HCT116 (cell line): ENCODE measurements at regions not wholly inside any gene's neighbourhood (a gene's known extent, or its start where the extent isn't known, plus 50 kb on each side); places are given as distances from the start of the nearest gene placed in this dataset.

Source experiments
- EZH2phosphoT487 ChIP-seq: fragments of 200-600 bp; IDR thresholded peaks from 2 replicates; pipeline ENCODE4 v1.6.1; 2018; ENCODE audit warnings: antibody characterized with exemption, borderline replicate concordance
- POLR2A ChIP-seq: IDR thresholded peaks from 2 replicates; pipeline ENCODE4 v1.7.0; 2011; ENCODE audit warnings: borderline replicate concordance; ENCODE audit not compliant: insufficient read depth, insufficient read length; ENCODE audit errors: extremely low read depth
- TF ChIP-seq, protein P1 (sequence below), 3 experiments: fragments of 200-600 bp in 1 of 3; sonication (generic) in 1 of 3; IDR thresholded peaks in 2 of 3; conservative IDR thresholded peaks in 1 of 3; 2 replicates each; pipeline ENCODE4 v1.5.1; 2012 to 2017; ENCODE audit warnings: low read depth in 2 of 3, low read length in 2 of 3, antibody characterized with exemption in 1 of 3, borderline replicate concordance in 1 of 3, control low read depth in 1 of 3, mild to moderate bottlenecking in 1 of 3, mixed read lengths in 1 of 3, mixed run types in 1 of 3, moderate library complexity in 1 of 3; ENCODE audit not compliant: insufficient read depth in 1 of 3

DNA sequence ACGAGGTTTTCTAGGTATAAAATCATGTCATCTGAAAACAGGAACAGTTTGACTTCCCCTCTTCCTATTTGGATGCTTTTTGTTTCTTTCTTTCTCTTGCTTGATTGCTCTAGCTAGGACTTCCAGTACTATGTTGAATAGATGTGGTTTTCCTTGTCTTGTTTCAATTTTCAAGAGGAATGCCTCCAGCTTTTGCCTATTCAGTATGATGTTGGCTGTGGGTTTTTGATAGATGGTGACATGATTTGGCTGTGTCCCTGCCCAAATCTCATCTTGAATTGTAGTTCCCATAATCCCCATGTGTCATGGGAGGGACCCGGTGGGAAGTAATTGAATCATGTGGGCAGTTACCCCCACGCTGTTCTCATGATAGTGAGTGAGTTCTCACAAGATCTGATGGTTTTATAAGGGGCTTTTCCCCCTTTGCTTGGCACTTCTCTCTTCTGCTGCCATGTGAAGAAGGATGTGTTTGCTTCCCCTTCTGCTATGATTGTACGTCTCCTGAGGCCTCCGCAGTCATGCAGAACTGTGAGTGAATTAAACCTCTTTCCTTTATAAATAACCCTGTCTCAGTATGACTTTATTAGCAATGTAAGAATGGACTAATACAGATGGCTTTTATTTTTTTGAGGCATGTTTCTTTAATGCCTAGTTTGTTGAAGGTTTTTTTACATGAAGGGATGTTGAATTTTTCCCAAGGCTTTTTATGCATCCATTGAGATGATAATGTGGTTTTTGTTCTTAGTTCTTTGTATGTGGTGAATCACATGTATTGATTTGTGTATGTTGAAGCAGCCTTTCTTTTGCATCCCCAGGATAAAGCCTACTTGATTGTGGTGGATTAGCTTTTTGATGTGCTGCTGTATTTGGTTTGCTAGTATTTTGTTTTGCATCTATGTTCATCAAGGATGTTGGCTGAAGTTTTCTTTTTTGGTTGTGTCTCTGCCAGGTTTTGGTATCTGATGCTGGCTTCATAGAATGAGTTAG, 239.1 kb downstream of the THBS2 start:
- TF ChIP-seq, protein P1, sequence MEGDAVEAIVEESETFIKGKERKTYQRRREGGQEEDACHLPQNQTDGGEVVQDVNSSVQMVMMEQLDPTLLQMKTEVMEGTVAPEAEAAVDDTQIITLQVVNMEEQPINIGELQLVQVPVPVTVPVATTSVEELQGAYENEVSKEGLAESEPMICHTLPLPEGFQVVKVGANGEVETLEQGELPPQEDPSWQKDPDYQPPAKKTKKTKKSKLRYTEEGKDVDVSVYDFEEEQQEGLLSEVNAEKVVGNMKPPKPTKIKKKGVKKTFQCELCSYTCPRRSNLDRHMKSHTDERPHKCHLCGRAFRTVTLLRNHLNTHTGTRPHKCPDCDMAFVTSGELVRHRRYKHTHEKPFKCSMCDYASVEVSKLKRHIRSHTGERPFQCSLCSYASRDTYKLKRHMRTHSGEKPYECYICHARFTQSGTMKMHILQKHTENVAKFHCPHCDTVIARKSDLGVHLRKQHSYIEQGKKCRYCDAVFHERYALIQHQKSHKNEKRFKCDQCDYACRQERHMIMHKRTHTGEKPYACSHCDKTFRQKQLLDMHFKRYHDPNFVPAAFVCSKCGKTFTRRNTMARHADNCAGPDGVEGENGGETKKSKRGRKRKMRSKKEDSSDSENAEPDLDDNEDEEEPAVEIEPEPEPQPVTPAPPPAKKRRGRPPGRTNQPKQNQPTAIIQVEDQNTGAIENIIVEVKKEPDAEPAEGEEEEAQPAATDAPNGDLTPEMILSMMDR (IDR thresholded peaks at IDR 0.05 in 2 of 3, conservative IDR thresholded peaks at IDR 0.05 in 1 of 3; ENCODE audit: borderline replicate concordance in 1 of 3, insufficient read depth in 1 of 3, low read depth in 2 of 3, low read length in 2 of 3), result no peak
- TF ChIP-seq EZH2phosphoT487, result no peak
- no peak for TF ChIP-seq POLR2A
